Upper lobe of right lung (tissue), 1 donor: ENCODE measurements at regions not wholly inside any gene's neighbourhood (a gene's known extent, or its start where the extent isn't known, plus 50 kb on each side); places are given as distances from the start of the nearest gene placed in this dataset.

Experiments used
- ATAC-seq: fragments of 200-7000 bp; cut with Tn5 transposase; one replicate; pipeline ENCODE4 v1.9.1; 2020; ENCODE audit warnings: mild to moderate bottlenecking, moderate library complexity
- DNase-seq: peaks from one replicate; pipeline ENCODE4 v3.0.0-alpha.2; 2020
- H3K27ac ChIP-seq: fragments of 200-600 bp; one replicate; pipeline ENCODE4 v1.8.0; 2022
- H3K27me3 ChIP-seq: fragments of 200-600 bp; one replicate; pipeline ENCODE4 v1.8.0; 2022; ENCODE audit warnings: mild to moderate bottlenecking
- H3K36me3 ChIP-seq: fragments of 200-600 bp; one replicate; pipeline ENCODE4 v1.8.0; 2022
- H3K4me1 ChIP-seq: fragments of 200-600 bp; one replicate; pipeline ENCODE4 v1.8.0; 2022
- H3K4me3 ChIP-seq: fragments of 200-600 bp; one replicate; pipeline ENCODE4 v1.8.0; 2022; ENCODE audit warnings: mild to moderate bottlenecking
- H3K9me3 ChIP-seq: fragments of 200-600 bp; one replicate; pipeline ENCODE4 v1.8.0; 2022
- intact Hi-C: fragments of 100-400 bp; cut with DNase I; formaldehyde crosslinking; loops from one replicate; pipeline ENCODE4 v1.11.0; 2022
- TF ChIP-seq, protein P1 (sequence below): fragments of 200-600 bp; IDR thresholded peaks from one replicate; pipeline ENCODE4 v1.8.0; 2022; ENCODE audit warnings: antibody characterized with exemption
- donor health status: DM: no; HTN: yes; CAD: no; lungs with severe emphysema.

- no peak overlapping the region for H3K4me3 ChIP-seq
- ATAC-seq, result no peak
- intact Hi-C loops, result no loop called here
- TF ChIP-seq, protein P1, sequence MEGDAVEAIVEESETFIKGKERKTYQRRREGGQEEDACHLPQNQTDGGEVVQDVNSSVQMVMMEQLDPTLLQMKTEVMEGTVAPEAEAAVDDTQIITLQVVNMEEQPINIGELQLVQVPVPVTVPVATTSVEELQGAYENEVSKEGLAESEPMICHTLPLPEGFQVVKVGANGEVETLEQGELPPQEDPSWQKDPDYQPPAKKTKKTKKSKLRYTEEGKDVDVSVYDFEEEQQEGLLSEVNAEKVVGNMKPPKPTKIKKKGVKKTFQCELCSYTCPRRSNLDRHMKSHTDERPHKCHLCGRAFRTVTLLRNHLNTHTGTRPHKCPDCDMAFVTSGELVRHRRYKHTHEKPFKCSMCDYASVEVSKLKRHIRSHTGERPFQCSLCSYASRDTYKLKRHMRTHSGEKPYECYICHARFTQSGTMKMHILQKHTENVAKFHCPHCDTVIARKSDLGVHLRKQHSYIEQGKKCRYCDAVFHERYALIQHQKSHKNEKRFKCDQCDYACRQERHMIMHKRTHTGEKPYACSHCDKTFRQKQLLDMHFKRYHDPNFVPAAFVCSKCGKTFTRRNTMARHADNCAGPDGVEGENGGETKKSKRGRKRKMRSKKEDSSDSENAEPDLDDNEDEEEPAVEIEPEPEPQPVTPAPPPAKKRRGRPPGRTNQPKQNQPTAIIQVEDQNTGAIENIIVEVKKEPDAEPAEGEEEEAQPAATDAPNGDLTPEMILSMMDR, result no peak
- DNase-seq, result no peak
- H3K9me3 ChIP-seq, result no peaks in the 10 kb centered on the region
- H3K27me3 ChIP-seq, result no peaks in the 10 kb centered on the region
- no peak overlapping the region for H3K27ac ChIP-seq
- no peaks in the 10 kb centered on the region for H3K36me3 ChIP-seq
- no peaks in the 10 kb centered on the region for H3K4me1 ChIP-seq
Measured at GRCh38 chr4:104944596-104944995, 202.1 kb upstream of the TET2 start.

- Histone ChIP-seq H3K4me1 (no peaks in the 10 kb centered on the region), H3K9me3 (no peaks in the 10 kb centered on the region), H3K36me3 (no peaks in the 10 kb centered on the region), H3K27ac (no peak overlapping the region), H3K27me3 (no peaks in the 10 kb centered on the region), H3K4me3 (no peak overlapping the region)
- ATAC-seq (no peak), DNase-seq (no peak)
- TF ChIP-seq, protein P1, result no peak
- intact Hi-C loops, result no loop called here
Measured at GRCh38 chr4:104964410-104965175, 182.1 kb upstream of the TET2 start.

DNA sequence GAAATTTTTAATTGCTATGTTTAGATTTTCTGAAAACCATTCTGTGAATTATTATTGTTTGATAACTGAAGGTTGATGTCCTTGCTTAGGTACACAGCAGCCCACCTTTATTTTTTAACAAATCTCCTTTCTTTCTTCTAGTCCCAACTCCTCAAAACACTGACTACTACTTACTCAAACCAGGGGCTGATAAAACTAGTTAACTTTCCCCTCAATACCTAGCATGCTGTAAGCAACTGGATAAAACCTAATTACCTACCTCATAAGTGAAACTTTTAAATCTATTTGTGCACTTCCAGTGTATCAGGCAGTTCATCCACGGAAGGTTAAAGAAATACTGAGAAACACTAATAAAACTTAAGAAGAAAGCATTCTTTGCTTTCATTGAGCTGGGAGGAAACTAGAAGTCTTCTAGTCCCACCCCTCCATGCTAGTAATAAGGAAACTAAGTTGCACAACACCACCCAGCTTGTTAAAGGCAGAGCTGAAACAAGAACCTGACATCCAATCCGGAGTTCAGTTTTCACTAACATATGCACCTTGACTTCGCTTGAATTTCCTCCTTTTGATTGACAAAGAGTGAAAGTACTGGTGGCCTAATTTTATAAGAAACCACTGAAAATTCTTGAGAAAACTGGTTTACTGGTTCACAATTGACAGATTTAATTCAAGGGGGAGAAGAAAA is 180.2 kb upstream of the TET2 start:
- DNase-seq, result no peak
- Histone ChIP-seq H3K27ac (peak overlapping the region; percentile 27), H3K4me3 (peak overlapping the region; percentile 2)

DNA sequence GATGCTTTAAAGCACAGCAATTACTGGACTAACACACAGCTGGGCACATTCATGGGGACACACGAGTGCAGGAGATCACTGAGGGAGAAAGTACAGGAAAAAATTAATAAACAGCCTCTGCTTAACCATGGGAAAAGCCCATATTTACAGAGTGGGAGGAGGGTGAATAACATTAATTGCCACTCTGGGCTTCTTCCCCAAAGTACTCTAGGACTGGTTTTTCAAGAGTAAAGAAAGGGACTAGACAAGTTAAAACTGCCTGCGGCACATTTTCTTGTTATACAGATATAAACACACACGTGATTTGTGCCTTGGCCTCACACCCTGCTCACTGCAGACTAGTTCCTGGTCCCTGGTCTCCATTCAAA is 179.7 kb upstream of the TET2 start:
- Histone ChIP-seq H3K4me3 (peak overlapping the region; percentile 2), H3K27ac (peak overlapping the region; percentile 27), H3K9me3 (no peaks in the 10 kb centered on the region), H3K4me1 (no peaks in the 10 kb centered on the region), H3K36me3 (no peaks in the 10 kb centered on the region), H3K27me3 (no peaks in the 10 kb centered on the region)
- TF ChIP-seq, protein P1, result no peak
- ATAC-seq, result peak; percentile 78
- DNase-seq, result no peak
- intact Hi-C loops, result no loop called here

More for the DNA sequence above, 180.2 kb upstream of the TET2 start:
- ATAC-seq, result peak; percentile 92
- Histone ChIP-seq H3K36me3 (no peaks in the 10 kb centered on the region), H3K9me3 (no peaks in the 10 kb centered on the region), H3K27me3 (no peaks in the 10 kb centered on the region), H3K4me1 (no peaks in the 10 kb centered on the region)
- TF ChIP-seq, protein P1, result no peak
- intact Hi-C loops, result no loop called here

GRCh38 chr4:104969394-104970082 is 177.1 kb upstream of the TET2 start:
- Histone ChIP-seq H3K36me3 (no peaks in the 10 kb centered on the region), H3K27me3 (no peaks in the 10 kb centered on the region), H3K4me1 (no peaks in the 10 kb centered on the region), H3K9me3 (no peaks in the 10 kb centered on the region), H3K27ac (peak overlapping the region; percentile 33), H3K4me3 (no peak overlapping the region)
- intact Hi-C loops, result no loop called here
- TF ChIP-seq, protein P1, result no peak
- ATAC-seq, result peak; percentile 47
- DNase-seq, result no peak
